Renal cortex interstitium (tissue), 11 donors: ENCODE measurements at regions not wholly inside any gene's neighbourhood (a gene's known extent, or its start where the extent isn't known, plus 50 kb on each side); places are given as distances from the start of the nearest gene placed in this dataset.

Experiments used
- DNase-seq, 11 donors: peaks; one replicate each; pipeline ENCODE4 v3.0.0-alpha.2; 2013; ENCODE audit warnings: low read depth in 9 of 11, low spot score in 4 of 11; ENCODE audit errors: extremely low read depth in 1 of 11

- no peak for DNase-seq
Observed at GRCh38 chr21:35338881-35339632, 290.0 kb upstream of the RUNX1 start.

DNA sequence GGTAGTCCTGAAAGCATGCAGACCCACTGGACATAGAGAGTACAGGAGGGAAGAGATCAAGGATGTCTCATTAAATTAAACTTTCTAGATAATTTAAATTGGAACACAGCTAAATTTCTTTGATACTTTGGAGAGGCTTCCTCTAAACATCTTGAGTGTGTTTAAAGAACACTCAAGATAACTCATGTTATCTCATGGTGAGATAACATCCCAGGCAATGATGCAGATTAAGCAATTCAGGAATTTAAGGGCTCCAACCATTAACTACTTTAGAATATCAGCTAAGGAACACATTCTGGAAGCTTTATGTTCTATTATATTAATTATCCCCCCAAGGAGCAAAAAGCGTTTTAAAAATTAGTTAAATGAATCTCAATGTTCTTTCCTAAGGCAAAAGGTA lies 289.2 kb upstream of the RUNX1 start:
- DNase-seq: no peak

DNA sequence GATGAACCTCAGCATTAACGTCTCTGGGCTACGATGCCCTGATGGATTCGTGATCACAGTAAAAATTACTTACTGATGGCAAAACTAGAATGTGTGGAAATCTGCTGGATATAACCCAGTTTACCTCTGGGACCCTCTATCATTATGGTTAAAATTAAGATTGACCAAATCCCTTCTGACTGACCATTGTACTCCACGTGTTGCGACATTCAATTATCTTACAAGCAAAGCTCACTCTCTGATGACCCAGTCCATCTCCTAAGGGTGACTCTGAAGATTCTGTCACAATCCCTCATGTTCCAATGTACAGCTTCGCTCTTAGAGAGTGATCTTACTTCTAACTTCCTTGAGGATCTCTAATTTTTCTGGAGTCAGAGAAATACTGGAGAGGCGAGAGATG lies 288.5 kb upstream of the RUNX1 start:
- DNase-seq: no peak

GRCh38 chr21:35336534-35336933 lies 287.4 kb upstream of the RUNX1 start:
- DNase-seq: no peak

GRCh38 chr21:35335951-35336446 lies 286.9 kb upstream of the RUNX1 start:
- no peak for DNase-seq

DNA sequence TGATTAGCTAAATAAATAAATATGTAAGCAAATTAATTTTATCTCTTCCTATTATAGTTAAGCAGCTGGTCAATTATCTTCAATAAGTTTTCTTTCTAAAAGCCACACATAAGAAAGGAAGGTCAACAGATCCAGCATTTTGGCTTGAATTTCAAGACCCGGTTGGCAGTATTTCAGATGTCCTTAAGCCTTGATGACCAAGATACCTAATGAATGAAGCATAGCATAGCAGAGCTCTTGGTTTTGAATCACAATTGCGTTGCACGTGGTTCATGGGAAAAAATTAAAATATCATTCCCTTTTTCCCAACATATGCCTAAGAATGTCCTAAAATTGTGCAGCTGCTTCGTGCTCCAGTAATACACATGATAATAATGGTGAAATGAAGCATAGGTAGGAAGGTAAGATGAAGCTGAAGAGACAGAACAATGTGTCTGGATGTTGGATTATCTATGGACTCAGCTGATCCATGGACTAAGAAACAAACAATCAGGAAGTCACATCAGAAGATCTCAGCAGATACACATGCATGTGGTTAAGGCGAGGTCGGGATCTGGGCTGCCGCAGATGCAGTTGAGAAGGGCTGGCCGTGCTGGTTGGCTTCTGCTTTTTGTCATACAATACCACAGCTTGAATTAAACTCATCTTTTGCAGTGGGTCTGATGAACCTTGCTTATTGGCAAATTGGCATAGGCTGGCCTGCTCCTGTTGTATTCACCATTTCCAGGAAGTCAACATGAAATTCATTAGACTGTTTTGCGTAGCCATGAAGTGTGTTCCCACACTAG lies 284.9 kb upstream of the RUNX1 start:
- no peak for DNase-seq

DNA sequence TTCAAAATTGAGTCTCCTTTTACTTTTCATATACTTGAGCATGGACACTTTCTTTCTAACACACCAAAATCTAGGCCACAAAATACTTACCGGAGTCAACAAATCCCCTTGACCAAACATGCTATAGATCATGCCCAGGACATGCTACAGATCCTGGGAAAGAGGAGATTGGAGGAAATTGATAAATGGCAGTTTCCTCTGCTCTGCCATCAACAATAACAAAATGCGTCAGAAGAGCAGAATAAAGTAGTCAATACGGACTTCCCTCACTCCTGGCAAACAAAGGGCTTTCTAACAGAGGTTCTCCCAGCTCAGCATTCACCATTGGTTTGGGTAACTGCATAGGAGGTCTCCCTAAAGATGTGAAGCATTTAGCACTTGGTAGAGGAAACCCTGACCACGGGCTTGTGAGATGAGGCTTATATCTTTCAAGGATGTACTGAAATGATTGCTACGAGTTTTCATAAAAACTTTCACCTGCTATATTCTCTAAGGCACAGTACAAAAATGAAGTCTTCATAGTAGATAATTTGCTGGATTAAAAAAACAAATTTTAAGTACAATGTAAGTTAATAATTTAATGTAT lies 283.8 kb upstream of the RUNX1 start:
- no peak for DNase-seq

DNA sequence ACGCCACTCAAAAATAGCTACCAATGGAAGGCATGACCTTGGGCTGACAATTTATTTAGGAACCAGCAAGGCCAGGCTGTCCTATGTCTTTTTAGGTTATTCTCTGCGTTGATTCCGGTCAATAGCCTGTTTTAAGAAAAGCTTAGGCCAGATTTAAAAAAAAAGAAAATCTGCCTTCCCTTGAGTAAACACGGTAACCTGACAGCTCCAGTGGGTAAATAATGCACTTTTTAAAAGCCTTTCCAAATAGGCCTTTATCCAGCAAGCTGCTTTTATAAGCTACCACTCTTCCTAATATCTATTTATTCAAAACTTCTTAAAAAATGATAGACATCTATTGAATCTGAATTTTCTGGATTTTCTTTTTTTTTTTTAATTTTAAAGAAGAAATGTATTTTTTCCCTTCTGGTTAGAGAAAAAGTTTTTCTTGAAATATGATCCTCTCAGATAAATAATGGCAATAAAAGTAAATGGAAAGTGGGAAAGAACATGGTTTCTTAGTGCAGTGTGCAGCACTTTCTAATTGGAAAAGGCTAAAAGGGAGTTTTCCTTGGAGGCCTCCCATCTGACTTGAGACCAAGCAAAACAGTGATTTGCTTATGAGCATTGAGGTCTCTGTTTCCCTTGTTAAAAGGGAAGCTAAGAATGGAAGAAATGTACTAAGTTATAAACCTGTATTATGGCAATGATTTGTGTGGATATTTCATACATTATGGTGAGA lies 281.0 kb upstream of the RUNX1 start:
- peak in 10 of 11 donors; percentile 19 to 58 (median 36) for DNase-seq

DNA sequence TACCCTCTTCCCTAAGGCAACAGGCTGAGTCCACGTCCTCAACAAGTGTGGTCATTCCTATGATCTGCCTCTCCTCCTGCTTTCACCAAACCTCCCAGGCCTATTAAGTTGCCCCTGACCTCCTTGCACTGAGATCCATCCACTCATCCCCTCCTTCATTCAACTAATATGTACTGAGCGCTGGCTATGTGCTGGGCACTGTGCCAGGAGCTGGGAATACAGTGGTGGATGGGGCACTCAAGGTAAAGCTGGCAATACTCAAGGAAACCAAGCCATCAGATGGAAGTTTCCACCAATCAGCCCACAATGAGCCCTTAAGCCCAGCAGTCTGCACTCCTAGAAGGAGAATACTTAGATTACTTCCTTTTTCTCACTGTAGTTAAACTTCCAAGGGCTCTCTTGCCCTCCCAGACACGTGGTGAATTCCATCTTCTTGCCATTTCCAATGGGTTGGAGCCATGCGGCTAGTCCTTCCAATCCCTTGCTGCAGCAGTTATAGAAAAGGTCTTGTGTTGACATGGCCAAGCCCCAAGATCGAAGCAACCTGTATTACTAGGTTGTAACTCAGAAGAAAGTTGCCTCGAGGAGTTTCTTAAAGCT lies 279.9 kb upstream of the RUNX1 start:
- no peak for DNase-seq

DNA sequence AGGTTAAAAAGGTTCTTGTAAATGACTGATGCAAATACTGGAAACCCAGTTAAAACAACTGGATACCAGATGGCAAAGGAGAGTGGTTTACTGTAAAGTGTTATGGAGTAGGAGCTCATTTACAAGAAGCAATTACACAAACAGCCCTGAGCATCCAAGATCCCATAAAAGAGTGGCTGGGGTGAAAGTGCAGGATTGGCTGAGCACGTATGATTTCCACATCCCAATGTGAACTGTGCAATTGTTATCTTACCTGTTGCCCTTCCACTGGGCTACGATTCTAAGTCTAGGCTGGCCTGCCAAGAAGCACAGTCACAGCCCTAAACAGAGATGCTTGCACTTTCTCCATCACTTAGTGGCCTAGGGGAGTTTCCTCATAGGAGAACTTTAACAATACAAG lies 277.6 kb upstream of the RUNX1 start:
- no peak for DNase-seq

DNA sequence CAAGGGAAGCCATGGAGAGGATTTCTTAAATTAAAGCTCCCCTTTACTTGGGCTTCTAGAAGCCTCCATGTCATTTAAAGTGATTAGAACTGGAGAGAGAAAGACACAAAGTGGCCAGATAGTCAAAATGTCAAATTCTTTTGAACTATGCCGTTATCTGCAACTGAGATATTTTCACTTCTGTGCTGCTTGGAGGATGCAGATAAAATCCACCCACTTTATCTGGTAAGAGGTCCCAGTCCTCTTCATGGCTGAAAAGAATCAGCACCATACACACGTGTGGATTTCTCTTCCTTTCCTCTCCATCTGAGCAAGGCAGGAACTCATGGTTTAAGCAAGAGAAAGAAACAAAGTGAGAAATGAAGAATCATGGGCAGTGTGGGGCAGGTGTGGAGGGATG lies 276.9 kb upstream of the RUNX1 start:
- no peak for DNase-seq

GRCh38 chr21:35324372-35325220 lies 275.5 kb upstream of the RUNX1 start:
- DNase-seq: no peak

GRCh38 chr21:35323947-35324346 lies 274.8 kb upstream of the RUNX1 start:
- DNase-seq: no peak

DNA sequence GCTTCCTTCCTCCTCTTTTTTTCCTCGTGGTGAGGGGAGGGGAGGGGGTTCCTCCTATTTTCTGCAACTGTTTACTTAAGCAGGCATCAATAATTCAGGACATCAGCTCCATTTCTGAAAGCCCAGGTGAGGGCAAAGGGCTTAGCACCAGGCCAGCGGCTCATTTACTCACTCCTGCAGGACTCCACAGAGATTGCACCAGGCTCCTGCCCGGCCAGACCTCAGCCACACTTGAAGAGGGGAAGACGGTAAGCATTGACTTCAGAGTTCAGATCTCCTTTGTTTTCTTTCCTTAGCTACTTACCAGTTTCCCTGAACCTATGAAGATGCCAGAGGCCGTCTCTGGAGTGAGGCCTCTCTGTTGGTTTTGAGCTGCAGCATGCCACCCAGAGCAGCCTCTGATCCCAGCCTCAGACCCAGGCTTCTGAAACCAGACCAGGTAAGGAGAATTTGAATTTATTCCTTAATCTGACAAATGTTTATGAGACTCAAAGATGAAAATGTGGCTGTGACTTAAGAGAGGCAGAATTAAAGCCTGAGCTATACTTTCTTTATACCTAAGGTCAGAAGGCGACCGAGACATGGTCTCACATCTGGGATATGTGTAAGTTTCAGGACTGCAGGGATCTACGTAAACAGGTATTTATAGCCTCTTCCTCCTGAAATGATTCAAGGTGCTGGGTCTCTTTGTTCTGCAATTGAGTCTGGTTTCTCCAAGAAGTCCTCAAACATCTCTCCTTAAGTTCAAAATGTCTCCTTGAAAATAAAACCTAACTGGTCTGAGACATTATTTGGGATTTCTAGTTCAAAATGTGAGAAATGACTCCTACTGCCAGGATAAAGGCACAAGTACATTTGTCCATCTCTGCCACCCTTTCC lies 272.5 kb upstream of the RUNX1 start:
- DNase-seq: no peak

GRCh38 chr21:35319684-35320283 lies 270.7 kb upstream of the RUNX1 start:
- DNase-seq: no peak

DNA sequence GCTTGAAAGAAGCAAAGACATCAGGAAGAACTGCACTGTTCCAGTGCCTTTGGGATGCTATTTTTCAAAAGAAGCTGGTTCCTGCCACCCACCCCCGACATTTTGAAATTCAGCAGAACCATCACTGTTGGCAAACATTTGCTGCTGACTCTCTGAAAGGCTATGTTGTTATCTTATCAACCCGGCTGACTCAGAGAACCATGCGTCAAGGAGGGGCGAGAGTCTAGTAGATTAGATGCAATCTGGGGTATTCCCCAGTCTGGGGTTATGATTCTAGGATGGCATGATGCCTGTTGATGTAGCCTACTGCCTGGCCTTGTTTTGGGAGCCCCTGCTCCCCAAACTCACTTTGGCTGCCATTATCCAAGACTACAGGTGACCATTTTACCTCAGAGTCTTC lies 267.8 kb upstream of the RUNX1 start:
- DNase-seq: no peak

DNA sequence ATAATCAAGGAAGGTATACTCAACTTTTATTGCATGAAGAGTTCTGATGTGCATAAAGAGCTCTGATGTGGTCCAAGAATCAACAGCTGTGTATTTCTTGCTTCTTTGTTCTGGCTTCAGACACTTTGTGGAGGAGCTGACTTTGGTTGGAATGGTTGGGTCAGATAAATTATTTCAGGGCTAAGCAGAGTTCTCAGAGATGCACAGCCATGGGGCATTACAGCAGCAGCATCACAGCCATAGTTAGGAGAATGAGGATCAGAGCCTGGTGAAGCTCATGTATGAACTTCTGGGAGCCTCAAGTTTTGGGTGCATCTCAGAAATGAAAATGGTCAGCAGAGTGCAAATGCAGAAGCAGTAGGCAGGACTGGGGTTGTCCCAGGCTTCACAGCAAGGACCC lies 267.4 kb upstream of the RUNX1 start:
- DNase-seq: no peak
